ENCODE measurements at regions not wholly inside any gene's neighbourhood (a gene's known extent, or its start where the extent isn't known, plus 50 kb on each side); places are given as distances from the start of the nearest gene placed in this dataset.

DNA sequence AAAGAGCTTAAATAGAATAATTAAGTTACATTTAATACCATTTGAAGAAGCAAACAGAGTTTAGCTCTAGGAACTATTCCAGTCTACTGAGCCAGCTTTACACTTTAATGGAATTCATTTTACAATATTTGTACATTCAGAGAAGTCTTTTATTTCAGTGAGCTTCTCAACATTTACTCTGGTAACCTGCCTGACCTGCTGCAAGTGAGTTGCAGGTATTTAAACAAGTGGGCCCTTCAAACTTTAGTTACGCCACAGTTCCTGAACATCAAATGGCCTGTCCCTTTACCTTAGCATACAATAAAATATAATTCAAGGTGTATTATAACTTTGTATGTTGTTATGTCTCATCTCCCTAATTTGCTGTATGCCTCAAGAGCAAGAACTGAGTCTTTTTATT, 121.6 kb upstream of the SEMA3C start:
- H2AFZ ChIP-seq (ENCODE audit: control insufficient read depth, low read length): no peak overlapping the region
- H3K9me3 ChIP-seq (ENCODE audit: control insufficient read depth, low read depth, low read length): no peaks in the 10 kb centered on the region
- H3K36me3 ChIP-seq (ENCODE audit: control insufficient read depth in 2 of 2, extremely low read depth in 1 of 2, insufficient read depth in 2 of 2, low read length in 2 of 2): no peaks in the 10 kb centered on the region
- DNase-seq (ENCODE audit: low read depth, low spot score) (no peak), FAIRE-seq (no peak)
- H3K27me3 ChIP-seq (ENCODE audit: control insufficient read depth, extremely low read depth, insufficient read depth, low read length): no peaks in the 10 kb centered on the region
- no peaks in the 10 kb centered on the region for H4K20me1 ChIP-seq (ENCODE audit: control insufficient read depth, extremely low read depth, insufficient read depth, low read length)
- no peaks in the 10 kb centered on the region for H3K4me1 ChIP-seq (ENCODE audit: control insufficient read depth, extremely low read depth, insufficient read depth, low read length)
- no peaks in the 10 kb centered on the region for H3K79me2 ChIP-seq (ENCODE audit: control insufficient read depth, insufficient read depth, low read length)
- dilution Hi-C loops (cut with MboI; ENCODE audit: extremely low pct_ligation_motif_present, low sequenced_read_pairs): no loop called here
- H3K9me1 ChIP-seq (ENCODE audit: control insufficient read depth, extremely low read depth, insufficient read depth, low read length): no peaks in the 10 kb centered on the region
- no peak overlapping the region for H3K9ac ChIP-seq (ENCODE audit: control insufficient read depth, extremely low read depth, insufficient read depth, low read length)
- no peak overlapping the region for H3K4me2 ChIP-seq (ENCODE audit: control insufficient read depth, extremely low read depth, insufficient read depth, low read depth, low read length)
- no peak overlapping the region for H3K4me3 ChIP-seq (ENCODE audit: control insufficient read depth in 2 of 3, extremely low read depth in 1 of 3, insufficient read depth in 2 of 3, low read depth in 1 of 3, low read length in 3 of 3)
- TF ChIP-seq CTCF (optimal IDR thresholded peaks at IDR 0.05 in 1 of 3, IDR thresholded peaks at IDR 0.05 in 1 of 3, conservative IDR thresholded peaks at IDR 0.05 in 1 of 3; ENCODE audit: extremely low read depth in 1 of 3, insufficient read depth in 2 of 3, low read length in 3 of 3) (no peak), EZH2 (IDR thresholded peaks at IDR 0.05; ENCODE audit: low read length) (no peak)
- no peak overlapping the region for H3K27ac ChIP-seq (ENCODE audit: control insufficient read depth, insufficient read depth, low read length)

DNA sequence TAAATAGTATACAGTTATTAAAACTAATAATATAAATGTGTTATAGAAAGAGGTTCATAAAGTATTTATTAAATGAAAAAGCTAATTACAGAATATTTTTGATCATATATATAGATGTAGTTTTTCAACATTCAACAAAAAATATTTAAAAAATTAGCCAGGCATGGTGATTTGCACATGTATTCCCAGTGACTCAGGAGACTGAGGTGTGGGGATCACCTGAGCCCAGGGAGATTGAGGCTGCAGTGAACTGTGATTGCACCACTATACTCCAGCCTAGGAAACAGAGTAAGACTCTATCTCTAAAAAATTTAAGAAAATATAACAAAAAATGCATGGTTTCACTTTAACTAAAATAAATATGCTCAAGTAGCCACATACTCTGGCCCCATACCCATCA, 118.0 kb upstream of the SEMA3C start:
- dilution Hi-C loops (cut with MboI; ENCODE audit: extremely low pct_ligation_motif_present, low sequenced_read_pairs): no loop called here
- Histone ChIP-seq H3K4me1 (ENCODE audit: control insufficient read depth, extremely low read depth, insufficient read depth, low read length) (no peaks in the 10 kb centered on the region), H3K36me3 (ENCODE audit: control insufficient read depth in 2 of 2, extremely low read depth in 1 of 2, insufficient read depth in 2 of 2, low read length in 2 of 2) (no peaks in the 10 kb centered on the region), H3K4me3 (ENCODE audit: control insufficient read depth in 2 of 3, extremely low read depth in 1 of 3, insufficient read depth in 2 of 3, low read depth in 1 of 3, low read length in 3 of 3) (no peak overlapping the region), H3K9me3 (ENCODE audit: control insufficient read depth, low read depth, low read length) (no peaks in the 10 kb centered on the region), H3K27ac (ENCODE audit: control insufficient read depth, insufficient read depth, low read length) (no peak overlapping the region), H3K27me3 (ENCODE audit: control insufficient read depth, extremely low read depth, insufficient read depth, low read length) (no peaks in the 10 kb centered on the region), H3K79me2 (ENCODE audit: control insufficient read depth, insufficient read depth, low read length) (no peaks in the 10 kb centered on the region), H4K20me1 (ENCODE audit: control insufficient read depth, extremely low read depth, insufficient read depth, low read length) (no peaks in the 10 kb centered on the region), H3K9ac (ENCODE audit: control insufficient read depth, extremely low read depth, insufficient read depth, low read length) (no peak overlapping the region), H2AFZ (ENCODE audit: control insufficient read depth, low read length) (no peak overlapping the region), H3K4me2 (ENCODE audit: control insufficient read depth, extremely low read depth, insufficient read depth, low read depth, low read length) (no peak overlapping the region), H3K9me1 (ENCODE audit: control insufficient read depth, extremely low read depth, insufficient read depth, low read length) (no peaks in the 10 kb centered on the region)
- FAIRE-seq (no peak), DNase-seq (ENCODE audit: low read depth, low spot score) (no peak)
- TF ChIP-seq CTCF (optimal IDR thresholded peaks at IDR 0.05 in 1 of 3, IDR thresholded peaks at IDR 0.05 in 1 of 3, conservative IDR thresholded peaks at IDR 0.05 in 1 of 3; ENCODE audit: extremely low read depth in 1 of 3, insufficient read depth in 2 of 3, low read length in 3 of 3): no peak
- no peak for TF ChIP-seq EZH2 (IDR thresholded peaks at IDR 0.05; ENCODE audit: low read length)
